ENCODE measurements at regions not wholly inside any gene's neighbourhood (a gene's known extent, or its start where the extent isn't known, plus 50 kb on each side); places are given as distances from the start of the nearest gene placed in this dataset.

DNA sequence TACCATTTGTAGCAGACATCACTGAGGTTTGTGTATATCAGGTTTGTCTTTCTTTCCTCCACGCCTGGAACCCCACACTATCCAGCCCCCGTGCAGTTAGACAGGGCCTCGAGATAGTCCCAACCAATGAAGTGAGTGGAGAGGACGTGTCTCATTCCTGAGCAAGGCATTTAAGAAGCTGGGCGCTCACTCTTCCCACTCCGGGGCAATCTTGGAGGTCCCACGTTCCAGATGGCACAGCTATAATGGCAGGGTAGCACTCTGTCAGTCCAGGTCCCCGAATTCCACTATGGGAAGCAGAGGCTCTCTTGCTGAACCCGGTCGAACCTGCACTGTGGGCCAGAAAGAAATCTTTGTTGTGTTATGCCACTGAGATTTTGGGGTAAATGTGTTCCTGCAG is 57.3 kb upstream of the CSF3R start:
- ChIA-PET CTCF (interaction anchor here (1.3 kb wide), 1 partner anchor 895 kb away, joined by 3 read pairs; no protein-coding TSS in a partner anchor), POLR2A (no interaction called here)
- no peaks in the 10 kb centered on the region for H3K4me1 ChIP-seq
- 36% methylated on average over 9 of the region's 10 CpGs for WGBS (ENCODE audit: missing lambda C conversion rate)
- H3K9me3 ChIP-seq = no peaks in the 10 kb centered on the region
- TF ChIP-seq MYC (IDR thresholded peaks at IDR 0.05; ENCODE audit: borderline replicate concordance, low read length) (no peak), RARB (CRISPR knock-in tag; IDR thresholded peaks at IDR 0.05) (no peak), FOSB (CRISPR knock-in tag; IDR thresholded peaks at IDR 0.05) (no peak), SREBF2 (IDR thresholded peaks at IDR 0.05) (no peak), CEBPB (IDR thresholded peaks at IDR 0.05) (no peak), CBX8 (IDR thresholded peaks at IDR 0.05) (no peak), PHF8 (IDR thresholded peaks at IDR 0.05; ENCODE audit: borderline replicate concordance, low read depth) (no peak), JUNB (IDR thresholded peaks at IDR 0.05) (no peak), TFCP2L1 (CRISPR knock-in tag; IDR thresholded peaks at IDR 0.05) (no peak), HDAC2 (IDR thresholded peaks at IDR 0.05) (no peak), KDM1A (IDR thresholded peaks at IDR 0.05; ENCODE audit: low read depth) (no peak)
- TF ChIP-seq, protein P1, sequence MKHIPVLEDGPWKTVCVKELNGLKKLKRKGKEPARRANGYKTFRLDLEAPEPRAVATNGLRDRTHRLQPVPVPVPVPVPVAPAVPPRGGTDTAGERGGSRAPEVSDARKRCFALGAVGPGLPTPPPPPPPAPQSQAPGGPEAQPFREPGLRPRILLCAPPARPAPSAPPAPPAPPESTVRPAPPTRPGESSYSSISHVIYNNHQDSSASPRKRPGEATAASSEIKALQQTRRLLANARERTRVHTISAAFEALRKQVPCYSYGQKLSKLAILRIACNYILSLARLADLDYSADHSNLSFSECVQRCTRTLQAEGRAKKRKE (CRISPR knock-in tag; IDR thresholded peaks at IDR 0.05; ENCODE audit: low read depth) = no peak
- TF ChIP-seq, protein P2, sequence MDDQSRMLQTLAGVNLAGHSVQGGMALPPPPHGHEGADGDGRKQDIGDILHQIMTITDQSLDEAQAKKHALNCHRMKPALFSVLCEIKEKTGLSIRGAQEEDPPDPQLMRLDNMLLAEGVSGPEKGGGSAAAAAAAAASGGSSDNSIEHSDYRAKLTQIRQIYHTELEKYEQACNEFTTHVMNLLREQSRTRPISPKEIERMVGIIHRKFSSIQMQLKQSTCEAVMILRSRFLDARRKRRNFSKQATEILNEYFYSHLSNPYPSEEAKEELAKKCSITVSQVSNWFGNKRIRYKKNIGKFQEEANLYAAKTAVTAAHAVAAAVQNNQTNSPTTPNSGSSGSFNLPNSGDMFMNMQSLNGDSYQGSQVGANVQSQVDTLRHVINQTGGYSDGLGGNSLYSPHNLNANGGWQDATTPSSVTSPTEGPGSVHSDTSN (IDR thresholded peaks at IDR 0.05) = no peak
- no peak overlapping the region for H3K4me3 ChIP-seq
- no peak overlapping the region for H3K27ac ChIP-seq
- H3K4me2 ChIP-seq = no peak overlapping the region
- no peak for DNase-seq (ENCODE audit: low read depth in 1 of 2, low spot score in 1 of 2)
- no peak for ATAC-seq
- no peak for FAIRE-seq

DNA sequence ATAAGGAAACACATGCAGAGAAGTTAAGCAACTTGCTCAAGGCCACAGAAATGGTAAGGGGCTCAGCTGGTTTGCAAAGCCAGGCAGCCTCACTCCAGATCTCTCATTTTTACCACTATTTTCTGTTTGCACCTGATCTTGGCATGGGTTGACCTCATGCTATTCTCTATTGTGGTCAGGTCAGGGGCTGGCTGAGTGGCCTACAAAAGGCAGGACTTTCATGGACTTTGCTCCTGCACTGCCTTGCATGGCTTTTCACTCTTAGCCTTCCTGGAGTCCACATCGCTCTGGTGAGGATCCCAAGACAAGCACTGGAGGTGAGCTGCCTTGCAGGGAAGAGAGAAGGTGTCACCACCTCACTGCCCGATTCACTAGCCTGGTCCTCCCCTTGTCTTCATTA is 56.8 kb upstream of the CSF3R start:
- Histone ChIP-seq H3K27ac (no peak overlapping the region), H3K4me2 (no peak overlapping the region), H3K9me3 (no peaks in the 10 kb centered on the region), H3K4me3 (no peak overlapping the region), H3K4me1 (no peaks in the 10 kb centered on the region)
- TF ChIP-seq PHF8 (IDR thresholded peaks at IDR 0.05; ENCODE audit: borderline replicate concordance, low read depth) (no peak), HOXB5 (CRISPR knock-in tag; IDR thresholded peaks at IDR 0.05) (no peak), ZNF302 (CRISPR knock-in tag; IDR thresholded peaks at IDR 0.05) (no peak), FOSB (CRISPR knock-in tag; IDR thresholded peaks at IDR 0.05) (no peak), RAD21 (conservative IDR thresholded peaks at IDR 0.05 in 1 of 2, IDR thresholded peaks at IDR 0.05 in 1 of 2) (no peak)
- POLR2A ChIA-PET = no interaction called here
- DNase-seq (ENCODE audit: low read depth in 1 of 2, low spot score in 1 of 2) (no peak), FAIRE-seq (no peak), ATAC-seq (no peak)
- CTCF ChIA-PET = interaction anchor here (1.3 kb wide), 1 partner anchor 895 kb away, joined by 3 read pairs; no protein-coding TSS in a partner anchor
- 69% methylated on average over 2 of the region's 2 CpGs for WGBS (ENCODE audit: missing lambda C conversion rate)

DNA sequence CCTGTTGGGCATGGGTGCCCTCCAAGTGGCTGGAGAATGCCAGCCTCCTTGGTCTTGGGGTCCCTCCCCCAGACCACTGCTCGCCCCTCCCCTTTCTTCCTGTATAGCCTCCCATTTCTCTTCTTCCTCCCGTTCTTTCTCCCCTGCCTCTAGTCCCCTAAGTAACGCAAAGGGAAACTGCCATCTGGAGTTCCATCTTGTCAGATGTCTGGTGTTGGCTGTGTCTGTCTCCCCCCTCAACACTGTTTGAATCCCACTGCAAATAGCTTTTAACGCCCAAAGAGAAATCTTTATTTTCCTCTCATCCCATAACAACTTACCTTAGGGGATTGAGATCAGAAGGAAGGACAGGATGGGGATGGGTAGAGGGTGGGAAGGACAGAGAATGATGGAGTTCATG is 55.3 kb upstream of the CSF3R start:
- Histone ChIP-seq H3K9me3 (no peaks in the 10 kb centered on the region), H3K4me1 (no peaks in the 10 kb centered on the region), H3K4me2 (no peak overlapping the region), H3K4me3 (no peak overlapping the region), H3K27ac (no peak overlapping the region)
- ChIA-PET CTCF (no interaction called here), POLR2A (no interaction called here)
- 35% methylated on average over 3 of the region's 4 CpGs for WGBS (ENCODE audit: missing lambda C conversion rate)
- DNase-seq (ENCODE audit: low read depth in 1 of 2, low spot score in 1 of 2) (no peak), FAIRE-seq (no peak), ATAC-seq (no peak)
- TF ChIP-seq JUNB (IDR thresholded peaks at IDR 0.05) (no peak), FOSB (CRISPR knock-in tag; IDR thresholded peaks at IDR 0.05) (no peak), SREBF2 (IDR thresholded peaks at IDR 0.05) (no peak), CHD2 (IDR thresholded peaks at IDR 0.05; ENCODE audit: low read length, partially characterized antibody) (no peak), RARB (CRISPR knock-in tag; IDR thresholded peaks at IDR 0.05) (no peak), RFX5 (IDR thresholded peaks at IDR 0.05) (no peak), ZC3H11A (IDR thresholded peaks at IDR 0.05) (no peak), KDM5A (IDR thresholded peaks at IDR 0.05) (no peak), FOXS1 (CRISPR knock-in tag; IDR thresholded peaks at IDR 0.05) (no peak), HOXB13 (CRISPR knock-in tag; IDR thresholded peaks at IDR 0.05; ENCODE audit: low read depth) (no peak)
- TF ChIP-seq, protein P3, sequence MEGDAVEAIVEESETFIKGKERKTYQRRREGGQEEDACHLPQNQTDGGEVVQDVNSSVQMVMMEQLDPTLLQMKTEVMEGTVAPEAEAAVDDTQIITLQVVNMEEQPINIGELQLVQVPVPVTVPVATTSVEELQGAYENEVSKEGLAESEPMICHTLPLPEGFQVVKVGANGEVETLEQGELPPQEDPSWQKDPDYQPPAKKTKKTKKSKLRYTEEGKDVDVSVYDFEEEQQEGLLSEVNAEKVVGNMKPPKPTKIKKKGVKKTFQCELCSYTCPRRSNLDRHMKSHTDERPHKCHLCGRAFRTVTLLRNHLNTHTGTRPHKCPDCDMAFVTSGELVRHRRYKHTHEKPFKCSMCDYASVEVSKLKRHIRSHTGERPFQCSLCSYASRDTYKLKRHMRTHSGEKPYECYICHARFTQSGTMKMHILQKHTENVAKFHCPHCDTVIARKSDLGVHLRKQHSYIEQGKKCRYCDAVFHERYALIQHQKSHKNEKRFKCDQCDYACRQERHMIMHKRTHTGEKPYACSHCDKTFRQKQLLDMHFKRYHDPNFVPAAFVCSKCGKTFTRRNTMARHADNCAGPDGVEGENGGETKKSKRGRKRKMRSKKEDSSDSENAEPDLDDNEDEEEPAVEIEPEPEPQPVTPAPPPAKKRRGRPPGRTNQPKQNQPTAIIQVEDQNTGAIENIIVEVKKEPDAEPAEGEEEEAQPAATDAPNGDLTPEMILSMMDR (IDR thresholded peaks at IDR 0.05) = no peak
- TF ChIP-seq, protein P4, sequence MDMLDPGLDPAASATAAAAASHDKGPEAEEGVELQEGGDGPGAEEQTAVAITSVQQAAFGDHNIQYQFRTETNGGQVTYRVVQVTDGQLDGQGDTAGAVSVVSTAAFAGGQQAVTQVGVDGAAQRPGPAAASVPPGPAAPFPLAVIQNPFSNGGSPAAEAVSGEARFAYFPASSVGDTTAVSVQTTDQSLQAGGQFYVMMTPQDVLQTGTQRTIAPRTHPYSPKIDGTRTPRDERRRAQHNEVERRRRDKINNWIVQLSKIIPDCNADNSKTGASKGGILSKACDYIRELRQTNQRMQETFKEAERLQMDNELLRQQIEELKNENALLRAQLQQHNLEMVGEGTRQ (IDR thresholded peaks at IDR 0.05) = no peak

Measured in A549 (cell line).